Fibroblast of mammary gland (primary cell): ENCODE measurements at regions not wholly inside any gene's neighbourhood (a gene's known extent, or its start where the extent isn't known, plus 50 kb on each side); places are given as distances from the start of the nearest gene placed in this dataset.
"Not testable (repeated sequence)": the region's sequence is repeated elsewhere in the genome, so short reads cannot be mapped to it uniquely, and the experiment has no call there.

Experiments
- DNase-seq: peaks from one replicate; pipeline ENCODE4 v3.0.0-alpha.2; 2010; ENCODE audit warnings: low read depth
- H3K4me3 ChIP-seq: 2 replicates; pipeline ENCODE4 v1.5.1; 2011; ENCODE audit warnings: low read depth, mild to moderate bottlenecking, low read length, moderate library complexity; ENCODE audit not compliant: control insufficient read depth
- CTCF ChIP-seq: conservative IDR thresholded peaks from 2 replicates; pipeline ENCODE4 v1.5.1; 2011; ENCODE audit warnings: low read depth, low read length, inconsistent platforms; ENCODE audit not compliant: control insufficient read depth, insufficient read depth

GRCh38 chr2:223176970-223177369 lies 125.0 kb downstream of the KCNE4 start:
- TF ChIP-seq CTCF = no peak
- DNase-seq = no peak

GRCh38 chr2:223180463-223180862 lies 128.5 kb downstream of the KCNE4 start:
- no peak overlapping the region for H3K4me3 ChIP-seq
- DNase-seq = no peak
- no peak for TF ChIP-seq CTCF

More at GRCh38 chr2:223176970-223177369, 125.0 kb downstream of the KCNE4 start:
- no peak overlapping the region for H3K4me3 ChIP-seq

- no peak for TF ChIP-seq CTCF
- no peak for DNase-seq
- H3K4me3 ChIP-seq = no peak overlapping the region
These were observed 129.6 kb downstream of the KCNE4 start for GRCh38 chr2:223181561-223181960.

- TF ChIP-seq CTCF = no peak
- no peak for DNase-seq
- no peak overlapping the region for H3K4me3 ChIP-seq
These were observed 130.4 kb downstream of the KCNE4 start for GRCh38 chr2:223182356-223182755.

GRCh38 chr2:223185638-223186037 lies 133.6 kb downstream of the KCNE4 start:
- no peak overlapping the region for H3K4me3 ChIP-seq
- no peak for TF ChIP-seq CTCF
- DNase-seq = no peak

GRCh38 chr2:223187256-223187655 lies 135.3 kb downstream of the KCNE4 start:
- no peak for DNase-seq
- TF ChIP-seq CTCF = no peak
- H3K4me3 ChIP-seq = no peak overlapping the region

- DNase-seq, H3K4me3 ChIP-seq: not testable (repeated sequence)
These were observed 138.7 kb downstream of the KCNE4 start for GRCh38 chr2:223190561-223191206.
